B cell (primary cell): ENCODE measurements at regions not wholly inside any gene's neighbourhood (a gene's known extent, or its start where the extent isn't known, plus 50 kb on each side); places are given as distances from the start of the nearest gene placed in this dataset.

Experiments
- ATAC-seq: fragments of 200-7000 bp; cut with Tn5 transposase; one replicate; pipeline ENCODE4 v1.10.0; 2021; ENCODE audit warnings: low read depth, mild to moderate bottlenecking, moderate number of reproducible peaks, moderate library complexity
- CTCF ChIA-PET: fragments of 350-600 bp; sonication (Branson Sonifier 250); formaldehyde crosslinking; loops from one replicate; lab custom pipeline; 2021; ENCODE audit warnings: antibody characterized with exemption, inconsistent platforms; lab: Charles Lee
- POLR2A ChIA-PET: fragments of 350-600 bp; sonication (Branson Sonifier 250); formaldehyde crosslinking; loops from one replicate; lab custom pipeline; 2021; ENCODE audit warnings: antibody characterized with exemption; lab: Charles Lee
- DNase-seq: peaks from one replicate; pipeline ENCODE4 v3.0.0; 2013
- H2AFZ ChIP-seq: 2 replicates; pipeline ENCODE4 v1.6.1; 2012; ENCODE audit warnings: mild to moderate bottlenecking, low read depth, low read length; ENCODE audit not compliant: insufficient read depth, poor library complexity, severe bottlenecking
- H3K27ac ChIP-seq, 2 donors: 1 replicate in 1 of 2; 2 replicates in 1 of 2; pipeline ENCODE4 v1.5.1; 2012 to 2013; ENCODE audit warnings: low read length in 2 of 2, mild to moderate bottlenecking in 2 of 2, moderate library complexity in 1 of 2
- H3K27me3 ChIP-seq, 4 experiments: fragments of 200-600 bp in 1 of 4; sonication (generic) in 1 of 4; replicated peaks in 1 of 4; 1 replicate in 2 of 4; 2 replicates in 2 of 4; pipeline versions ENCODE4 v1.6.1 to v1.7.0; 2013 to 2016; ENCODE audit warnings: low read length in 3 of 4, mild to moderate bottlenecking in 2 of 4, mixed read lengths in 1 of 4, moderate library complexity in 1 of 4; ENCODE audit not compliant: insufficient read depth in 4 of 4, control insufficient read depth in 3 of 4; ENCODE audit errors: control extremely low read depth in 1 of 4
- H3K36me3 ChIP-seq, 2 experiments: replicated peaks in 1 of 2; 1 replicate in 1 of 2; 2 replicates in 1 of 2; pipeline versions ENCODE4 v1.6.1 to v1.7.1; 2013; ENCODE audit warnings: low read length in 1 of 2; ENCODE audit not compliant: insufficient read depth in 2 of 2, control insufficient read depth in 1 of 2; ENCODE audit errors: control extremely low read depth in 1 of 2, extremely low read depth in 1 of 2
- H3K4me1 ChIP-seq, 2 donors: fragments of 200-600 bp in 1 of 2; sonication (generic) in 1 of 2; 1 replicate in 1 of 2; 2 replicates in 1 of 2; pipeline versions ENCODE4 v1.5.1 to v1.6.1; 2013 to 2017; ENCODE audit warnings: low read length in 2 of 2; ENCODE audit not compliant: control insufficient read depth in 2 of 2, insufficient read depth in 2 of 2
- H3K4me2 ChIP-seq: replicated peaks from 2 replicates; pipeline ENCODE3; 2012; ENCODE audit warnings: mild to moderate bottlenecking, low read depth, low read length; ENCODE audit not compliant: poor library complexity, severe bottlenecking
- H3K4me3 ChIP-seq, 5 experiments: fragments of 200-600 bp in 1 of 5; sonication (generic) in 1 of 5; 1 replicate in 3 of 5; 2 replicates in 2 of 5; pipeline versions ENCODE4 v1.5.1 to v1.7.0; 2011 to 2016; ENCODE audit warnings: low read length in 4 of 5, mild to moderate bottlenecking in 4 of 5, low read depth in 2 of 5, control low read depth in 1 of 5, moderate library complexity in 1 of 5; ENCODE audit not compliant: insufficient read depth in 1 of 5; ENCODE audit errors: control extremely low read depth in 1 of 5, extremely low read depth in 1 of 5
- H3K79me2 ChIP-seq: fragments of 200-600 bp; sonication (generic); one replicate; pipeline ENCODE4 v1.6.0; 2016; ENCODE audit warnings: low read length; ENCODE audit not compliant: control insufficient read depth, insufficient read depth
- H3K9ac ChIP-seq: fragments of 200-600 bp; sonication (generic); 2 replicates; pipeline ENCODE4 v1.6.1; 2017; ENCODE audit warnings: mild to moderate bottlenecking, low read length, moderate library complexity
- H3K9me3 ChIP-seq, 3 donors: one replicate each; pipeline versions ENCODE4 v1.6.1 to v1.7.1; 2013; ENCODE audit warnings: low read length in 2 of 3; ENCODE audit not compliant: control insufficient read depth in 2 of 3, insufficient read depth in 1 of 3; ENCODE audit errors: control extremely low read depth in 1 of 3
- H4K20me1 ChIP-seq: 2 replicates; pipeline ENCODE4 v1.6.0; 2012; ENCODE audit warnings: mild to moderate bottlenecking, low read length; ENCODE audit not compliant: insufficient read depth, control insufficient read depth, poor library complexity, severe bottlenecking
- H3K27ac Mint-ChIP-seq: one replicate; pipeline ENCODE4 v1.8.0; 2021; ENCODE audit warnings: mixed read lengths
- H3K27me3 Mint-ChIP-seq: one replicate; pipeline ENCODE4 v1.8.0; 2021; ENCODE audit warnings: mixed read lengths
- H3K4me1 Mint-ChIP-seq: one replicate; pipeline ENCODE4 v1.8.0; 2021; ENCODE audit warnings: mixed read lengths
- H3K4me3 Mint-ChIP-seq: one replicate; pipeline ENCODE4 v1.8.0; 2021; ENCODE audit warnings: mixed read lengths
- H3K9me3 Mint-ChIP-seq: one replicate; pipeline ENCODE4 v1.8.0; 2022; ENCODE audit warnings: mixed read lengths; ENCODE audit not compliant: insufficient read depth
- CTCF ChIP-seq: fragments of 200-600 bp; IDR thresholded peaks from one replicate; pipeline ENCODE4 v1.8.0; 2022; ENCODE audit warnings: antibody characterized with exemption, mild to moderate bottlenecking
- EZH2 ChIP-seq: IDR thresholded peaks from 2 replicates; pipeline ENCODE4 v1.6.1; 2012; ENCODE audit warnings: borderline replicate concordance, low read depth, mild to moderate bottlenecking, moderate library complexity, low read length; ENCODE audit not compliant: insufficient read depth, poor library complexity, severe bottlenecking
- whole genome bisulfite sequencing: methylation state at CpG from one replicate; pipeline ENCODE4 v1.1.5; 2013; ENCODE audit warnings: missing lambda C conversion rate; ENCODE audit not compliant: insufficient coverage; 5-methylcytosine and 5-hydroxymethylcytosine counted together
- intact Hi-C: fragments of 100-400 bp; cut with micrococcal nuclease; formaldehyde crosslinking; loops from one replicate; pipeline ENCODE4 v1.10.0; 2022

- TF ChIP-seq EZH2: no peak
- no peak for TF ChIP-seq CTCF
- H3K27me3 Mint-ChIP-seq: no peaks in the 10 kb centered on the region
- Histone ChIP-seq H3K27me3 (no peaks in the 10 kb centered on the region), H3K9me3 (peaks cover 0 to 16% (median 0%) of the 10 kb centered on the region in 3 donors), H3K27ac (no peak overlapping the region), H3K9ac (no peak overlapping the region), H3K79me2 (no peaks in the 10 kb centered on the region), H3K36me3 (no peaks in the 10 kb centered on the region), H4K20me1 (no peaks in the 10 kb centered on the region), H3K4me1 (no peaks in the 10 kb centered on the region), H2AFZ (no peak overlapping the region), H3K4me3 (no peak overlapping the region), H3K4me2 (no peak overlapping the region)
- ChIA-PET POLR2A (no interaction called here), CTCF (no interaction called here)
- 88% methylated on average over 14 of the region's 18 CpGs for WGBS
- H3K27ac Mint-ChIP-seq: no peak overlapping the region
- no peaks in the 10 kb centered on the region for H3K4me1 Mint-ChIP-seq
- ATAC-seq (no peak), DNase-seq (no peak)
- H3K9me3 Mint-ChIP-seq: peaks cover 5% of the 10 kb centered on the region
- intact Hi-C loops: no loop called here
- H3K4me3 Mint-ChIP-seq: no peak overlapping the region
These were observed 339.7 kb upstream of the IRX4 start for GRCh38 chr5:2222246-2222992.

- H3K4me3 ChIP-seq: no peak overlapping the region
- no peaks in the 10 kb centered on the region for H3K36me3 ChIP-seq
- H3K4me2 ChIP-seq: no peak overlapping the region
- no peaks in the 10 kb centered on the region for H3K27me3 ChIP-seq
- no peak for ATAC-seq
- 78% methylated on average over 5 of the region's 5 CpGs for WGBS
- intact Hi-C loops: no loop called here
- H3K4me1 ChIP-seq: no peaks in the 10 kb centered on the region
- H3K27me3 Mint-ChIP-seq: no peaks in the 10 kb centered on the region
- ChIA-PET CTCF (no interaction called here), POLR2A (no interaction called here)
- H3K9me3 ChIP-seq: peaks cover 0 to 16% (median 0%) of the 10 kb centered on the region in 3 donors
- no peak overlapping the region for H2AFZ ChIP-seq
- no peak overlapping the region for H3K27ac Mint-ChIP-seq
- no peak for TF ChIP-seq CTCF
- TF ChIP-seq EZH2: no peak
- no peak for DNase-seq
- H3K27ac ChIP-seq: no peak overlapping the region
- H3K4me3 Mint-ChIP-seq: no peak overlapping the region
- no peaks in the 10 kb centered on the region for H3K4me1 Mint-ChIP-seq
- peaks cover 5% of the 10 kb centered on the region for H3K9me3 Mint-ChIP-seq
- H4K20me1 ChIP-seq: no peaks in the 10 kb centered on the region
- no peaks in the 10 kb centered on the region for H3K79me2 ChIP-seq
- H3K9ac ChIP-seq: no peak overlapping the region
These were observed 338.7 kb upstream of the IRX4 start for GRCh38 chr5:2221450-2221849.
